BE2C (cell line): ENCODE measurements at regions not wholly inside any gene's neighbourhood (a gene's known extent, or its start where the extent isn't known, plus 50 kb on each side); places are given as distances from the start of the nearest gene placed in this dataset.

Experiments
- DNase-seq: peaks from one replicate; pipeline ENCODE4 v3.0.0-alpha.2; 2020
- H3K27me3 ChIP-seq: fragments of 250-450 bp; sonication (Bioruptor Pico); 2 replicates; pipeline ENCODE4 v1.5.1; 2020; ENCODE audit warnings: mild to moderate bottlenecking
- H3K36me3 ChIP-seq: fragments of 250-450 bp; sonication (Bioruptor Pico); 2 replicates; pipeline ENCODE4 v1.5.1; 2020; ENCODE audit warnings: mild to moderate bottlenecking
- H3K4me1 ChIP-seq: fragments of 250-450 bp; sonication (Bioruptor Pico); 2 replicates; pipeline ENCODE4 v1.5.1; 2020
- H3K4me3 ChIP-seq: 2 replicates; pipeline ENCODE4 v1.5.1; 2011; ENCODE audit warnings: low read depth, low read length
- H3K9me3 ChIP-seq: fragments of 250-450 bp; sonication (Bioruptor Pico); 2 replicates; pipeline ENCODE4 v1.5.1; 2020
- CTCF ChIP-seq: IDR thresholded peaks from 2 replicates; pipeline ENCODE4 v1.5.1; 2012; ENCODE audit warnings: mild to moderate bottlenecking, low read depth, low read length

DNA sequence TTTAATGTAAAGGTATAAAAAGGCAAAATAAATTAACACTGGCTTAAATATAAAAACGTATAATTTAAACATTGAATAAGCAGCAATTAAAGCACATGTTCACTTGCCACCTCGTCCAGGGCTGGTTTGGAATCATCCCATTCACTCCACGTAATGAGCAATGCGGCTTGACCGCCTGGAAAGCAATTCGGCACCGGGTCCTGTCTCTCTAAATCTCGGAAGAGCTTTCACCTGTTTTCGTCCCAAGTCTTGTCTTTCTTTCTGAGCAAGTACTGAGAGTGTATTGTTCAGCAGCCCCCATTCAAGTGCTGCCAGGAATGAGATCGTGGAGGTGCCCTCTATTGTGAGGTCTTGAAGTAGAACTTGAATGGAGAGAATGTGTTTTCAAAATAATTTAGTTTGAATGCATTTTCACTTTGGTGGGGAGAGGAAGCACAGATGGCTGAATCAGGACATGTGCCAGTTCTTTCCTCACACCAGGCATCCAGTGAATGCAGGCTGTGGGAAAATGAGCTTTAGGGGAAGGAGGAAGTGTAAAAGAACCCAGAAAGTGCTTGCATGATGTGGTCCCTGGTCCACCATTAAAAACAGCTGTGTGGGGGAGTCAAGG is 515.2 kb downstream of the REEP3 start:
- H3K4me3 ChIP-seq, result no peak overlapping the region
- no peaks in the 10 kb centered on the region for H3K4me1 ChIP-seq
- DNase-seq, result no peak
- no peaks in the 10 kb centered on the region for H3K27me3 ChIP-seq
- TF ChIP-seq CTCF, result no peak
- H3K36me3 ChIP-seq, result no peaks in the 10 kb centered on the region
- no peaks in the 10 kb centered on the region for H3K9me3 ChIP-seq

- TF ChIP-seq CTCF, result no peak
- no peak overlapping the region for H3K4me3 ChIP-seq
- H3K36me3 ChIP-seq, result no peaks in the 10 kb centered on the region
- H3K9me3 ChIP-seq, result no peaks in the 10 kb centered on the region
- DNase-seq, result no peak
- H3K27me3 ChIP-seq, result no peaks in the 10 kb centered on the region
- no peaks in the 10 kb centered on the region for H3K4me1 ChIP-seq
These were observed 516.0 kb downstream of the REEP3 start for GRCh38 chr10:64037071-64037661.

DNA sequence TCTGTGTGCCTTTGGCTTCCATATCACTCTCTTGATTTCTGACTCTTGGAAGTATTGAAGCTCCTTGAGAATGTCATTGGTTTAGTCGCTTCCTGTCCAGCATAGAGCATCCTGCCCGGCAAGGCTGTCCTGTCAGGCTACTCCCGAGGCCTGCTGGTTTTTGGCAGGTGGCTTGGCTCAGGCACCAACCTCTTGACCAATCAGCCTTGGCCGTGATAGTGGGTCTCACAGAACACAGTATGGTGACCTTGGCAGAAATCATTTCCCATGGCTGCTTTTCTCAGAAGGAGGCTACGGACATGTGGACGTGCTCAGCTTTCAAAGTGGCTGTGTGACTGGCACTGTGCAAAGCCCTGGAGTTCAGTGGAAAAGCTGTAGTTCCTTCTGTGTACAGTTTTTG is 516.9 kb downstream of the REEP3 start:
- Histone ChIP-seq H3K36me3 (no peaks in the 10 kb centered on the region), H3K4me3 (no peak overlapping the region), H3K27me3 (no peaks in the 10 kb centered on the region), H3K4me1 (no peaks in the 10 kb centered on the region), H3K9me3 (no peaks in the 10 kb centered on the region)
- TF ChIP-seq CTCF, result no peak
- no peak for DNase-seq

DNA sequence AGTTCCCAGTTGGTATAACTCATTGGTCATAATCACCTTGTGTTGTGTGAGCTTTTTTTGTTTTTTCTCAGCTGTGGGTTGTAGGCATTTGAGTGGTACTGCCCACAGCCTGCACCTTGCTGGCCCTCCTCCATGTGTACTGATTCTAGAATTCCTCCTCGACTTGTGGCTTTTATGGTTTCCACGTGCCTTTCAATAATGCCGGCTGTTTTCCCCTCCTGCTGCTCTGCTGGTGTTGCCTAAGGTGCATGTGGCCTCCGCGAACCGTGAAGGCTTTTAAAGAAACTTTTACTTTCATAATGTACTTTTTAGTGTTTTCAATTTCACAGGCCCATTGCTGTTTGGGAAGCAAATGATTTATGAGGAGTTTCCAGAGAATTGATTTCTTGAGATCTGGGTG is 518.0 kb downstream of the REEP3 start:
- Histone ChIP-seq H3K36me3 (no peaks in the 10 kb centered on the region), H3K4me3 (no peak overlapping the region), H3K9me3 (no peaks in the 10 kb centered on the region), H3K27me3 (no peaks in the 10 kb centered on the region), H3K4me1 (no peaks in the 10 kb centered on the region)
- no peak for DNase-seq
- no peak for TF ChIP-seq CTCF

- H3K4me3 ChIP-seq, result no peak overlapping the region
These were observed 519.6 kb downstream of the REEP3 start for GRCh38 chr10:64040781-64041180.

More at GRCh38 chr10:64040781-64041180, 519.6 kb downstream of the REEP3 start:
- no peak for DNase-seq
- Histone ChIP-seq H3K36me3 (no peaks in the 10 kb centered on the region), H3K4me1 (no peaks in the 10 kb centered on the region), H3K9me3 (no peaks in the 10 kb centered on the region), H3K27me3 (no peaks in the 10 kb centered on the region)
- no peak for TF ChIP-seq CTCF
